Esophagus muscularis mucosa (tissue), 4 donors: ENCODE measurements at regions not wholly inside any gene's neighbourhood (a gene's known extent, or its start where the extent isn't known, plus 50 kb on each side); places are given as distances from the start of the nearest gene placed in this dataset.

Experiments
- DNase-seq: peaks from one replicate; pipeline ENCODE4 v3.0.0-alpha.2; 2017; ENCODE audit errors: extremely low spot score
- H3K27ac ChIP-seq, 4 donors: fragments of 200-600 bp; sonication (generic); replicated peaks in 1 of 4; 1 replicate in 3 of 4; 2 replicates in 1 of 4; pipeline ENCODE4 v1.5.1; 2016 to 2019; ENCODE audit warnings: mild to moderate bottlenecking in 1 of 4
- H3K27me3 ChIP-seq, 4 donors: fragments of 200-600 bp; sonication (generic); one replicate each; pipeline versions ENCODE4 v1.5.1 to v1.6.0; 2016 to 2019
- H3K36me3 ChIP-seq, 4 donors: fragments of 200-600 bp; sonication (generic); one replicate each; pipeline ENCODE4 v1.5.1; 2016 to 2019
- H3K4me1 ChIP-seq, 4 donors: fragments of 200-600 bp; sonication (generic); one replicate each; pipeline ENCODE4 v1.5.1; 2016 to 2019
- H3K4me3 ChIP-seq, 4 donors: fragments of 200-600 bp; sonication (generic); 1 replicate in 2 of 4; 2 replicates in 2 of 4; pipeline ENCODE4 v1.5.1; 2016 to 2019; ENCODE audit warnings: mild to moderate bottlenecking in 4 of 4, moderate library complexity in 1 of 4
- H3K9me3 ChIP-seq, 4 donors: fragments of 200-600 bp; sonication (generic); 1 replicate in 3 of 4; 2 replicates in 1 of 4; pipeline ENCODE4 v1.5.1; 2016 to 2019
- CTCF ChIP-seq, 3 experiments: fragments of 200-600 bp in 2 of 3; fragments of 450-650 bp in 1 of 3; sonication (generic) in 2 of 3; IDR thresholded peaks; one replicate each; pipeline ENCODE4 v1.5.1; 2017 to 2019; ENCODE audit warnings: antibody characterized with exemption in 3 of 3, mild to moderate bottlenecking in 2 of 3, moderate library complexity in 1 of 3
- EP300 ChIP-seq: sonication (generic); formaldehyde crosslinking; IDR thresholded peaks from one replicate; pipeline ENCODE4 v1.6.1; 2017; ENCODE audit warnings: antibody characterized with exemption
- POLR2A ChIP-seq: fragments of 450-650 bp; IDR thresholded peaks from one replicate; pipeline ENCODE4 v1.6.1; 2017; ENCODE audit warnings: antibody characterized with exemption, moderate library complexity, mild to moderate bottlenecking, low read depth
- POLR2AphosphoS5 ChIP-seq, 2 donors: sonication (generic); formaldehyde crosslinking; IDR thresholded peaks; one replicate each; pipeline ENCODE4 v1.6.1; 2017; ENCODE audit warnings: antibody characterized with exemption in 2 of 2
- WGBS: methylation state at CpG from one replicate; pipeline ENCODE4 v1.1.5; 2018; 5-methylcytosine and 5-hydroxymethylcytosine counted together
- intact Hi-C: fragments of 100-400 bp; cut with DNase I; formaldehyde crosslinking; loops from one replicate; pipeline ENCODE4 v1.15.1; 2023

- WGBS, result 64% methylated on average over 3 of the region's 3 CpGs
- Histone ChIP-seq H3K4me1 (no peaks in the 10 kb centered on the region), H3K9me3 (no peaks in the 10 kb centered on the region), H3K36me3 (no peaks in the 10 kb centered on the region), H3K27me3 (no peaks in the 10 kb centered on the region), H3K27ac (no peak overlapping the region), H3K4me3 (no peak overlapping the region)
- DNase-seq, result no peak
- intact Hi-C loops, result no loop called here
- TF ChIP-seq EP300, result no peak
- TF ChIP-seq CTCF (IDR thresholded peaks at IDR 0.05), result no peak
Measured at GRCh38 chr21:35136106-35136505, 87.0 kb upstream of the RUNX1 start.

GRCh38 chr21:35135481-35135880 is 86.4 kb upstream of the RUNX1 start:
- Histone ChIP-seq H3K4me3 (no peak overlapping the region), H3K9me3 (no peaks in the 10 kb centered on the region), H3K4me1 (no peaks in the 10 kb centered on the region), H3K27me3 (no peaks in the 10 kb centered on the region), H3K36me3 (no peaks in the 10 kb centered on the region), H3K27ac (no peak overlapping the region)
- TF ChIP-seq EP300 (no peak), POLR2AphosphoS5 (IDR thresholded peaks at IDR 0.05) (no peak), POLR2A (no peak), CTCF (IDR thresholded peaks at IDR 0.05) (no peak)
- WGBS, result 77% methylated on average over 7 of the region's 7 CpGs
- DNase-seq, result no peak
- intact Hi-C loops, result no loop called here

GRCh38 chr21:35134309-35134708 is 85.2 kb upstream of the RUNX1 start:
- WGBS, result 71% methylated on average over 2 of the region's 2 CpGs

GRCh38 chr21:35128536-35128935 is 79.4 kb upstream of the RUNX1 start:
- no peak overlapping the region for H3K4me3 ChIP-seq
- no peaks in the 10 kb centered on the region for H3K36me3 ChIP-seq
- peaks cover 0 to 16% (median 6%) of the 10 kb centered on the region in 4 donors for H3K9me3 ChIP-seq
- no peaks in the 10 kb centered on the region for H3K27me3 ChIP-seq
- WGBS, result 87% methylated on average over 3 of the region's 3 CpGs
- no peaks in the 10 kb centered on the region for H3K4me1 ChIP-seq
- DNase-seq, result no peak
- TF ChIP-seq CTCF (IDR thresholded peaks at IDR 0.05) (no peak), POLR2AphosphoS5 (IDR thresholded peaks at IDR 0.05) (no peak), EP300 (no peak), POLR2A (no peak)
- H3K27ac ChIP-seq, result no peak overlapping the region
- intact Hi-C loops, result no loop called here

More at GRCh38 chr21:35134309-35134708, 85.2 kb upstream of the RUNX1 start:
- no peak overlapping the region for H3K27ac ChIP-seq
- intact Hi-C loops, result no loop called here
- H3K27me3 ChIP-seq, result no peaks in the 10 kb centered on the region
- H3K4me3 ChIP-seq, result no peak overlapping the region
- no peaks in the 10 kb centered on the region for H3K4me1 ChIP-seq
- no peaks in the 10 kb centered on the region for H3K9me3 ChIP-seq
- no peaks in the 10 kb centered on the region for H3K36me3 ChIP-seq
- no peak for TF ChIP-seq POLR2AphosphoS5 (IDR thresholded peaks at IDR 0.05)
- no peak for TF ChIP-seq EP300
- TF ChIP-seq CTCF (IDR thresholded peaks at IDR 0.05), result no peak
- no peak for TF ChIP-seq POLR2A
- no peak for DNase-seq

- H3K36me3 ChIP-seq, result no peaks in the 10 kb centered on the region
- 68% methylated on average over 2 of the region's 2 CpGs for WGBS
- no peaks in the 10 kb centered on the region for H3K4me1 ChIP-seq
- H3K9me3 ChIP-seq, result peaks cover 0 to 16% (median 6%) of the 10 kb centered on the region in 4 donors
- no peak for DNase-seq
- H3K4me3 ChIP-seq, result no peak overlapping the region
- no peak overlapping the region for H3K27ac ChIP-seq
- TF ChIP-seq POLR2A, result no peak
- no peak for TF ChIP-seq CTCF (IDR thresholded peaks at IDR 0.05)
- TF ChIP-seq POLR2AphosphoS5 (IDR thresholded peaks at IDR 0.05), result no peak
- TF ChIP-seq EP300, result no peak
- H3K27me3 ChIP-seq, result no peaks in the 10 kb centered on the region
- intact Hi-C loops, result no loop called here
Measured at GRCh38 chr21:35127851-35128250, 78.7 kb upstream of the RUNX1 start.
